IMR-90 (cell line): ENCODE measurements at regions not wholly inside any gene's neighbourhood (a gene's known extent, or its start where the extent isn't known, plus 50 kb on each side); places are given as distances from the start of the nearest gene placed in this dataset.

Source experiments
- ATAC-seq: fragments of 200-7000 bp; cut with Tn5 transposase; 2 replicates; pipeline ENCODE4 v1.9.1; 2020; ENCODE audit warnings: low read depth, mild to moderate bottlenecking, moderate library complexity
- BruUV-seq: library from RNA; stranded (reverse); fragments of 400-500 nt; replicated peaks from 2 replicates; lab custom pipeline; 2021; lab: Mats Ljungman, UMichigan
- CTCF ChIA-PET: fragments of 300-600 bp; formaldehyde crosslinking; extraction: SDS; loops from one replicate; lab custom pipeline; 2021; ENCODE audit warnings: antibody characterized with exemption; lab: Yijun Ruan, JAX
- POLR2A ChIA-PET: fragments of 300-600 bp; sonication (Branson Sonifier 250); formaldehyde crosslinking; loops from one replicate; lab custom pipeline; 2022; ENCODE audit warnings: antibody characterized with exemption; ENCODE audit not compliant: unreplicated experiment; lab: Charles Lee
- DNase-seq: peaks from one replicate; pipeline ENCODE4 v3.0.0; 2013
- H2AFZ ChIP-seq: replicated peaks from 2 replicates; pipeline ENCODE3; 2013; ENCODE audit warnings: low read length, mild to moderate bottlenecking; ENCODE audit not compliant: poor library complexity
- H2AK5ac ChIP-seq: 2 replicates; pipeline ENCODE4 v1.6.1; 2013; ENCODE audit warnings: low read depth, low read length, inconsistent platforms
- H2AK9ac ChIP-seq: replicated peaks from 2 replicates; pipeline ENCODE3; 2013; ENCODE audit warnings: mild to moderate bottlenecking, low read depth, low read length, moderate library complexity; ENCODE audit not compliant: poor library complexity
- H2BK120ac ChIP-seq: 2 replicates; pipeline ENCODE4 v1.6.1; 2013; ENCODE audit warnings: low read depth, low read length, inconsistent platforms
- H2BK15ac ChIP-seq: 3 replicates; pipeline ENCODE4 v1.6.1; 2013; ENCODE audit warnings: low read depth, low read length, inconsistent platforms
- H2BK20ac ChIP-seq: 2 replicates; pipeline ENCODE4 v1.6.1; 2013; ENCODE audit warnings: low read depth, mild to moderate bottlenecking, inconsistent platforms, low read length, moderate library complexity
- H2BK5ac ChIP-seq: 2 replicates; pipeline ENCODE4 v1.6.1; 2013; ENCODE audit warnings: mild to moderate bottlenecking, low read depth, low read length, inconsistent platforms; ENCODE audit not compliant: poor library complexity, severe bottlenecking
- H3K14ac ChIP-seq: replicated peaks from 2 replicates; pipeline ENCODE4 v1.6.1; 2013; ENCODE audit warnings: low read depth, low read length, inconsistent platforms
- H3K18ac ChIP-seq: 2 replicates; pipeline ENCODE4 v1.6.1; 2013; ENCODE audit warnings: low read depth, low read length, control low read depth
- H3K23ac ChIP-seq: 2 replicates; pipeline ENCODE4 v1.6.1; 2013; ENCODE audit warnings: low read depth, low read length, inconsistent platforms
- H3K27ac ChIP-seq: 2 replicates; pipeline ENCODE4 v1.5.1; 2013; ENCODE audit warnings: mild to moderate bottlenecking, control low read depth, low read length; ENCODE audit not compliant: insufficient read depth
- H3K27me3 ChIP-seq: 2 replicates; pipeline ENCODE4 v1.6.1; 2013; ENCODE audit warnings: low read length; ENCODE audit not compliant: control insufficient read depth, insufficient read depth
- H3K36me3 ChIP-seq: 2 replicates; pipeline ENCODE4 v1.6.1; 2013; ENCODE audit warnings: low read length, mixed read lengths; ENCODE audit not compliant: control insufficient read depth, insufficient read depth
- H3K4ac ChIP-seq: 2 replicates; pipeline ENCODE4 v1.6.1; 2013; ENCODE audit warnings: low read depth, low read length, inconsistent platforms
- H3K4me1 ChIP-seq: 2 replicates; pipeline ENCODE4 v1.6.1; 2013; ENCODE audit warnings: low read length, mixed read lengths; ENCODE audit not compliant: control insufficient read depth, insufficient read depth
- H3K4me2 ChIP-seq: 2 replicates; pipeline ENCODE4 v1.6.1; 2013; ENCODE audit warnings: low read depth, mild to moderate bottlenecking, control low read depth, low read length, moderate library complexity
- H3K4me3 ChIP-seq: 2 replicates; pipeline ENCODE4 v1.5.1; 2013; ENCODE audit warnings: low read depth, mild to moderate bottlenecking, control low read depth, low read length, moderate library complexity; ENCODE audit not compliant: insufficient read depth
- H3K56ac ChIP-seq: 2 replicates; pipeline ENCODE4 v1.6.1; 2013; ENCODE audit warnings: low read length, inconsistent platforms; ENCODE audit not compliant: insufficient read depth; ENCODE audit errors: extremely low read depth
- H3K79me1 ChIP-seq, 2 experiments: 2 replicates each; pipeline ENCODE4 v1.6.1; 2013; ENCODE audit warnings: low read length in 2 of 2, inconsistent platforms in 1 of 2, low read depth in 1 of 2
- H3K9ac ChIP-seq: 2 replicates; pipeline ENCODE4 v1.6.1; 2013; ENCODE audit warnings: low read depth, low read length, control low read depth
- H3K9me1 ChIP-seq: 2 replicates; pipeline ENCODE4 v1.6.1; 2013; ENCODE audit warnings: low read length, inconsistent platforms; ENCODE audit not compliant: insufficient read depth
- H3K9me3 ChIP-seq: 2 replicates; pipeline ENCODE4 v1.6.1; 2013; ENCODE audit warnings: low read length; ENCODE audit not compliant: control insufficient read depth, insufficient read depth
- H4K20me1 ChIP-seq: 2 replicates; pipeline ENCODE4 v1.6.1; 2013; ENCODE audit warnings: low read length, inconsistent platforms; ENCODE audit not compliant: insufficient read depth
- H4K5ac ChIP-seq: 2 replicates; pipeline ENCODE4 v1.6.1; 2013; ENCODE audit warnings: mild to moderate bottlenecking, low read depth, low read length, control low read depth
- H4K8ac ChIP-seq, 2 experiments: 2 replicates each; pipeline ENCODE4 v1.6.1; 2013; ENCODE audit warnings: low read depth in 2 of 2, low read length in 2 of 2, control low read depth in 1 of 2, inconsistent platforms in 1 of 2
- H4K91ac ChIP-seq: 2 replicates; pipeline ENCODE4 v1.6.1; 2013; ENCODE audit warnings: low read depth, low read length, inconsistent platforms; ENCODE audit not compliant: insufficient read depth
- CEBPB ChIP-seq: IDR thresholded peaks from 2 replicates; pipeline ENCODE4 v1.6.1; 2012; ENCODE audit warnings: low read depth, low read length, improper control_type of control experiment
- CHD1 ChIP-seq: IDR thresholded peaks from 2 replicates; pipeline ENCODE4 v1.6.1; 2012; ENCODE audit warnings: low read depth, low read length, improper control_type of control experiment
- FOS ChIP-seq: fragments of 150-350 bp; IDR thresholded peaks from 2 replicates; pipeline ENCODE4 v1.6.1; 2016; ENCODE audit warnings: low read depth, low read length
- MAZ ChIP-seq: IDR thresholded peaks from 2 replicates; pipeline ENCODE4 v1.6.1; 2012; ENCODE audit warnings: low read depth, mild to moderate bottlenecking, low read length, improper control_type of control experiment, moderate library complexity, borderline replicate concordance
- MXI1 ChIP-seq: IDR thresholded peaks from 2 replicates; pipeline ENCODE4 v1.6.1; 2012; ENCODE audit warnings: low read depth, mild to moderate bottlenecking, low read length, moderate library complexity, borderline replicate concordance
- NFE2L2 ChIP-seq: fragments of 150-350 bp; IDR thresholded peaks from 2 replicates; pipeline ENCODE4 v1.6.1; 2016; ENCODE audit warnings: low read depth, mild to moderate bottlenecking, low read length
- POLR2A ChIP-seq: IDR thresholded peaks from 2 replicates; pipeline ENCODE4 v1.6.1; 2012; ENCODE audit warnings: mild to moderate bottlenecking, low read depth, low read length
- RAD21 ChIP-seq: IDR thresholded peaks from 2 replicates; pipeline ENCODE4 v1.6.1; 2012; ENCODE audit warnings: low read length, improper control_type of control experiment
- RFX5 ChIP-seq: IDR thresholded peaks from 2 replicates; pipeline ENCODE4 v1.8.0; 2012; ENCODE audit warnings: low read depth, mild to moderate bottlenecking, low read length, moderate library complexity
- SMC3 ChIP-seq: fragments of 150-350 bp; IDR thresholded peaks from 2 replicates; pipeline ENCODE4 v1.6.1; 2016; ENCODE audit warnings: low read depth, mild to moderate bottlenecking, antibody characterized with exemption, low read length, moderate library complexity
- WGBS, 2 experiments: methylation state at CpG; one replicate each; pipeline versions ENCODE4 v1.1.5 to v1.1.7; 2013; ENCODE audit warnings: missing lambda C conversion rate in 2 of 2; ENCODE audit not compliant: insufficient read length in 1 of 2; ENCODE audit errors: extremely low coverage in 2 of 2; 5-methylcytosine and 5-hydroxymethylcytosine counted together
- dilution Hi-C: fragments of 300-500 bp; cut with HindIII; formaldehyde crosslinking; loops from one replicate; pipeline ENCODE4 v1.14.3; 2018; ENCODE audit warnings: low sequenced_read_pairs; ENCODE audit not compliant: unreplicated experiment
- in situ Hi-C: fragments of 300-500 bp; cut with MboI; formaldehyde crosslinking; loops from 3 replicates; pipeline ENCODE4 v1.14.3; 2019; ENCODE audit warnings: low sequenced_read_pairs, inconsistent platforms, mixed read lengths
- intact Hi-C: fragments of 100-400 bp; cut with micrococcal nuclease; formaldehyde crosslinking; loops from 2 replicates; pipeline ENCODE4 v1.10.0; 2022
- TF ChIP-seq, protein P1 (sequence below): conservative IDR thresholded peaks from 2 replicates; pipeline ENCODE4 v1.5.1; 2012; ENCODE audit warnings: mild to moderate bottlenecking, low read depth, low read length, improper control_type of control experiment
- TF ChIP-seq, protein P2 (sequence below): fragments of 150-350 bp; IDR thresholded peaks from 2 replicates; pipeline ENCODE4 v1.6.1; 2016; ENCODE audit warnings: low read depth, mild to moderate bottlenecking, low read length, moderate library complexity, borderline replicate concordance

DNA sequence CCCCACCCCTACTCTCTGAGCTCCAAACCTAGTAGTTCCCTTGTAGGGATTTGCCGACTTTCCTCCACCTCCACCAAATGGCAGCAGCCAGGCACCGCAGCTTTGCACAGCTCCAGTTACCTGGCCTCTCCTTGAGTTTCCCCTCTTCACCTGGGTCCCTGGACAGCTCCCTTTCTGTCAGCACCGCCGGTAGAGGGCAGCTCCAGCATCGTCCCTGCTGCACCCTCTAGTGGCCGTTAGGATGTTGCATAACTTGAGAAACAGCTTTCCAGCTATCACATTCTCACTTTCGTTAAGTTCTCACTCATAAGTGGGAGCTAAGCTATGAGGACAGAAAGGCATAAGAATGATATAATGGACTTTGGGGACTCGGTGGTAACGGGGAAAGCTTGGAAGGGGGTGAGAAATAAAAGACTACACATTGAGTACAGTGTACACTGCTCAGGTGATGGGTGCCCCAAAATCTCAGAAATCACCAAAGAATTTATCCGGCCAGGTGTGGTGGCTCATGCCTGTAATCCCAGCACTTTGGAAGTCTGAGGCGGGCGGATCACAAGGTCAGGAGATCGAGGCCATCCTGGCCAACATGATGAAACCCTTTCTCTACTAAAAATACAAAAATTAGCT, 60.4 kb upstream of the OLFM4 start:
- H3K9ac ChIP-seq: no peak overlapping the region
- no peak overlapping the region for H2BK120ac ChIP-seq
- no CpG with 5 or more reads among the region's 13 CpGs for WGBS, 2 experiments
- DNase-seq: peak; percentile 60
- H3K36me3 ChIP-seq: no peaks in the 10 kb centered on the region
- in situ Hi-C loops: no loop called here
- H3K23ac ChIP-seq: no peak overlapping the region
- H2AK9ac ChIP-seq: peak overlapping the region; percentile 15
- no peak overlapping the region for H3K27ac ChIP-seq
- H2AK5ac ChIP-seq: no peak overlapping the region
- no TSS peak for BruUV-seq
- H2BK5ac ChIP-seq: no peak overlapping the region
- no peaks in the 10 kb centered on the region for H3K79me1 ChIP-seq
- no peak overlapping the region for H3K56ac ChIP-seq
- H3K18ac ChIP-seq: no peak overlapping the region
- H3K27me3 ChIP-seq: no peaks in the 10 kb centered on the region
- dilution Hi-C loops: no loop called here
- no peaks in the 10 kb centered on the region for H3K9me1 ChIP-seq
- ATAC-seq: peak; percentile 88
- no peak overlapping the region for H3K4ac ChIP-seq
- H4K91ac ChIP-seq: no peak overlapping the region
- TF ChIP-seq CHD1 (no peak), MXI1 (no peak), NFE2L2 (no peak), SMC3 (peak; percentile 78), RAD21 (peak; percentile 70), FOS (no peak), POLR2A (no peak), CEBPB (peak; percentile 85), MAZ (no peak), RFX5 (no peak)
- TF ChIP-seq, protein P1, sequence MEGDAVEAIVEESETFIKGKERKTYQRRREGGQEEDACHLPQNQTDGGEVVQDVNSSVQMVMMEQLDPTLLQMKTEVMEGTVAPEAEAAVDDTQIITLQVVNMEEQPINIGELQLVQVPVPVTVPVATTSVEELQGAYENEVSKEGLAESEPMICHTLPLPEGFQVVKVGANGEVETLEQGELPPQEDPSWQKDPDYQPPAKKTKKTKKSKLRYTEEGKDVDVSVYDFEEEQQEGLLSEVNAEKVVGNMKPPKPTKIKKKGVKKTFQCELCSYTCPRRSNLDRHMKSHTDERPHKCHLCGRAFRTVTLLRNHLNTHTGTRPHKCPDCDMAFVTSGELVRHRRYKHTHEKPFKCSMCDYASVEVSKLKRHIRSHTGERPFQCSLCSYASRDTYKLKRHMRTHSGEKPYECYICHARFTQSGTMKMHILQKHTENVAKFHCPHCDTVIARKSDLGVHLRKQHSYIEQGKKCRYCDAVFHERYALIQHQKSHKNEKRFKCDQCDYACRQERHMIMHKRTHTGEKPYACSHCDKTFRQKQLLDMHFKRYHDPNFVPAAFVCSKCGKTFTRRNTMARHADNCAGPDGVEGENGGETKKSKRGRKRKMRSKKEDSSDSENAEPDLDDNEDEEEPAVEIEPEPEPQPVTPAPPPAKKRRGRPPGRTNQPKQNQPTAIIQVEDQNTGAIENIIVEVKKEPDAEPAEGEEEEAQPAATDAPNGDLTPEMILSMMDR: peak; percentile 99
- TF ChIP-seq, protein P2, sequence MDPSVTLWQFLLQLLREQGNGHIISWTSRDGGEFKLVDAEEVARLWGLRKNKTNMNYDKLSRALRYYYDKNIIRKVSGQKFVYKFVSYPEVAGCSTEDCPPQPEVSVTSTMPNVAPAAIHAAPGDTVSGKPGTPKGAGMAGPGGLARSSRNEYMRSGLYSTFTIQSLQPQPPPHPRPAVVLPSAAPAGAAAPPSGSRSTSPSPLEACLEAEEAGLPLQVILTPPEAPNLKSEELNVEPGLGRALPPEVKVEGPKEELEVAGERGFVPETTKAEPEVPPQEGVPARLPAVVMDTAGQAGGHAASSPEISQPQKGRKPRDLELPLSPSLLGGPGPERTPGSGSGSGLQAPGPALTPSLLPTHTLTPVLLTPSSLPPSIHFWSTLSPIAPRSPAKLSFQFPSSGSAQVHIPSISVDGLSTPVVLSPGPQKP: no peak
- intact Hi-C loops: loop anchor here (1.0 to 10.0 kb wide), 3 partner anchors 185 to 393 kb away; no protein-coding TSS in a partner anchor
- H3K4me1 ChIP-seq: no peaks in the 10 kb centered on the region
- no peak overlapping the region for H3K14ac ChIP-seq
- H4K20me1 ChIP-seq: no peaks in the 10 kb centered on the region
- ChIA-PET CTCF (interaction anchor here (0.7 to 2.9 kb wide), 17 partner anchors 9 to 496 kb away, joined by 3 to 28 read pairs (median 3); partner anchors contain the start of gene SUGT1), POLR2A (no interaction called here)
- no peak overlapping the region for H2BK15ac ChIP-seq
- no peak overlapping the region for H2AFZ ChIP-seq
- H3K9me3 ChIP-seq: no peaks in the 10 kb centered on the region
- no peak overlapping the region for H4K5ac ChIP-seq
- H2BK20ac ChIP-seq: no peak overlapping the region
- no peak overlapping the region for H3K4me2 ChIP-seq
- H3K4me3 ChIP-seq: no peak overlapping the region
- H4K8ac ChIP-seq: no peak overlapping the region
